MM.1S (cell line): ENCODE measurements at regions not wholly inside any gene's neighbourhood (a gene's known extent, or its start where the extent isn't known, plus 50 kb on each side); places are given as distances from the start of the nearest gene placed in this dataset.

Source experiments
- DNase-seq: peaks from one replicate; pipeline ENCODE4 v3.0.0-alpha.2; 2015
- H2AFZ ChIP-seq: fragments of 300-600 bp; sonication (generic); 2 replicates; pipeline ENCODE4 v1.6.0; 2016; ENCODE audit warnings: antibody characterized with exemption, low read length
- H3F3A ChIP-seq: fragments of 300-600 bp; sonication (generic); 2 replicates; pipeline ENCODE4 v1.6.1; 2016; ENCODE audit warnings: mild to moderate bottlenecking, antibody characterized with exemption, low read length, moderate library complexity, mixed read lengths; ENCODE audit not compliant: insufficient read depth
- H3K27ac ChIP-seq: fragments of 300-600 bp; sonication (generic); 2 replicates; pipeline ENCODE4 v1.5.1; 2016; ENCODE audit warnings: mild to moderate bottlenecking, low read length
- H3K27me3 ChIP-seq: fragments of 300-600 bp; sonication (generic); replicated peaks from 2 replicates; pipeline ENCODE4 v1.6.0; 2016; ENCODE audit warnings: low read length; ENCODE audit not compliant: insufficient read depth
- H3K36me3 ChIP-seq: fragments of 300-600 bp; sonication (generic); replicated peaks from 2 replicates; pipeline ENCODE4 v1.6.1; 2016; ENCODE audit warnings: mild to moderate bottlenecking, low read length, mixed read lengths; ENCODE audit not compliant: insufficient read depth
- H3K4me1 ChIP-seq: fragments of 300-600 bp; sonication (generic); 2 replicates; pipeline ENCODE4 v1.6.1; 2016; ENCODE audit warnings: low read length, mixed read lengths
- H3K4me2 ChIP-seq: fragments of 300-600 bp; sonication (generic); 2 replicates; pipeline ENCODE4 v1.6.0; 2016; ENCODE audit warnings: low read depth, low read length
- H3K4me3 ChIP-seq: fragments of 300-600 bp; sonication (generic); 2 replicates; pipeline ENCODE4 v1.5.1; 2016; ENCODE audit warnings: low read length, mixed read lengths
- H3K79me2 ChIP-seq: fragments of 300-600 bp; sonication (generic); 2 replicates; pipeline ENCODE4 v1.6.1; 2016; ENCODE audit warnings: mixed run types, low read length, mixed read lengths
- H3K9ac ChIP-seq: fragments of 300-600 bp; sonication (generic); 2 replicates; pipeline ENCODE4 v1.6.1; 2016; ENCODE audit warnings: low read length, mixed read lengths
- H3K9me2 ChIP-seq: fragments of 300-600 bp; sonication (generic); replicated peaks from 2 replicates; pipeline ENCODE4 v1.6.1; 2016; ENCODE audit warnings: mild to moderate bottlenecking, low read length, mixed read lengths; ENCODE audit not compliant: insufficient read depth
- H3K9me3 ChIP-seq: fragments of 300-600 bp; sonication (generic); replicated peaks from 2 replicates; pipeline ENCODE4 v1.6.1; 2016; ENCODE audit warnings: mild to moderate bottlenecking, low read length, mixed read lengths; ENCODE audit not compliant: insufficient read depth
- H4K20me1 ChIP-seq: fragments of 300-600 bp; sonication (generic); 2 replicates; pipeline ENCODE4 v1.6.1; 2016; ENCODE audit warnings: mild to moderate bottlenecking, low read length, moderate library complexity, mixed read lengths; ENCODE audit not compliant: insufficient read depth
- EZH2 ChIP-seq: fragments of 300-600 bp; sonication (generic); optimal IDR thresholded peaks from 2 replicates; pipeline ENCODE3; 2017; ENCODE audit warnings: low read depth, mild to moderate bottlenecking, antibody characterized with exemption, low read length, mixed read lengths
- EZH2phosphoT487 ChIP-seq: fragments of 300-600 bp; sonication (generic); IDR thresholded peaks from 2 replicates; pipeline ENCODE4 v1.6.1; 2018; ENCODE audit warnings: antibody characterized with exemption, low read length
- TF ChIP-seq, protein P1 (sequence below): fragments of 300-600 bp; sonication (generic); IDR thresholded peaks from 2 replicates; pipeline ENCODE4 v1.5.1; 2016; ENCODE audit warnings: antibody characterized with exemption, low read length, mixed read lengths

GRCh38 chr18:37698508-37699040 lies 133.0 kb upstream of the CELF4 start:
- no peak for TF ChIP-seq EZH2phosphoT487
- TF ChIP-seq EZH2: no peak
- TF ChIP-seq, protein P1, sequence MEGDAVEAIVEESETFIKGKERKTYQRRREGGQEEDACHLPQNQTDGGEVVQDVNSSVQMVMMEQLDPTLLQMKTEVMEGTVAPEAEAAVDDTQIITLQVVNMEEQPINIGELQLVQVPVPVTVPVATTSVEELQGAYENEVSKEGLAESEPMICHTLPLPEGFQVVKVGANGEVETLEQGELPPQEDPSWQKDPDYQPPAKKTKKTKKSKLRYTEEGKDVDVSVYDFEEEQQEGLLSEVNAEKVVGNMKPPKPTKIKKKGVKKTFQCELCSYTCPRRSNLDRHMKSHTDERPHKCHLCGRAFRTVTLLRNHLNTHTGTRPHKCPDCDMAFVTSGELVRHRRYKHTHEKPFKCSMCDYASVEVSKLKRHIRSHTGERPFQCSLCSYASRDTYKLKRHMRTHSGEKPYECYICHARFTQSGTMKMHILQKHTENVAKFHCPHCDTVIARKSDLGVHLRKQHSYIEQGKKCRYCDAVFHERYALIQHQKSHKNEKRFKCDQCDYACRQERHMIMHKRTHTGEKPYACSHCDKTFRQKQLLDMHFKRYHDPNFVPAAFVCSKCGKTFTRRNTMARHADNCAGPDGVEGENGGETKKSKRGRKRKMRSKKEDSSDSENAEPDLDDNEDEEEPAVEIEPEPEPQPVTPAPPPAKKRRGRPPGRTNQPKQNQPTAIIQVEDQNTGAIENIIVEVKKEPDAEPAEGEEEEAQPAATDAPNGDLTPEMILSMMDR: no peak

GRCh38 chr18:37694516-37694915 lies 128.9 kb upstream of the CELF4 start:
- no peak for DNase-seq
- no peak overlapping the region for H3K4me3 ChIP-seq
- H4K20me1 ChIP-seq: no peaks in the 10 kb centered on the region
- no peak overlapping the region for H3K27ac ChIP-seq
- no peaks in the 10 kb centered on the region for H3K4me1 ChIP-seq
- no peaks in the 10 kb centered on the region for H3K27me3 ChIP-seq
- no peak overlapping the region for H3K4me2 ChIP-seq
- no peaks in the 10 kb centered on the region for H3K79me2 ChIP-seq
- H3K9ac ChIP-seq: no peak overlapping the region
- H3K9me2 ChIP-seq: no peaks in the 10 kb centered on the region
- no peak overlapping the region for H2AFZ ChIP-seq
- H3F3A ChIP-seq: no peaks in the 10 kb centered on the region
- TF ChIP-seq, protein P1: no peak
- TF ChIP-seq EZH2phosphoT487 (no peak), EZH2 (no peak)
- H3K36me3 ChIP-seq: no peaks in the 10 kb centered on the region
- H3K9me3 ChIP-seq: no peaks in the 10 kb centered on the region

More at GRCh38 chr18:37698508-37699040, 133.0 kb upstream of the CELF4 start:
- Histone ChIP-seq H3K27me3 (no peaks in the 10 kb centered on the region), H3K9me2 (no peaks in the 10 kb centered on the region), H3K79me2 (no peaks in the 10 kb centered on the region), H2AFZ (no peak overlapping the region), H3K27ac (no peak overlapping the region), H3K4me1 (no peaks in the 10 kb centered on the region), H3K9me3 (no peaks in the 10 kb centered on the region), H3K36me3 (no peaks in the 10 kb centered on the region), H3F3A (no peaks in the 10 kb centered on the region), H3K4me3 (no peak overlapping the region), H3K4me2 (no peak overlapping the region), H3K9ac (no peak overlapping the region), H4K20me1 (no peaks in the 10 kb centered on the region)
- no peak for DNase-seq

- H3K4me1 ChIP-seq: no peaks in the 10 kb centered on the region
- H4K20me1 ChIP-seq: no peaks in the 10 kb centered on the region
- no peak overlapping the region for H3K27ac ChIP-seq
- no peak overlapping the region for H3K4me2 ChIP-seq
- H3F3A ChIP-seq: no peaks in the 10 kb centered on the region
- no peak for TF ChIP-seq EZH2phosphoT487
- TF ChIP-seq, protein P1: no peak
- TF ChIP-seq EZH2: no peak
- H3K9ac ChIP-seq: no peak overlapping the region
- H3K79me2 ChIP-seq: no peaks in the 10 kb centered on the region
- no peaks in the 10 kb centered on the region for H3K27me3 ChIP-seq
- no peak overlapping the region for H3K4me3 ChIP-seq
- no peaks in the 10 kb centered on the region for H3K36me3 ChIP-seq
- no peaks in the 10 kb centered on the region for H3K9me2 ChIP-seq
- no peak overlapping the region for H2AFZ ChIP-seq
- no peak for DNase-seq
- no peaks in the 10 kb centered on the region for H3K9me3 ChIP-seq
These were observed 125.6 kb upstream of the CELF4 start for GRCh38 chr18:37691162-37691561.
